Right lobe of liver (tissue), 6 donors: ENCODE measurements at regions not wholly inside any gene's neighbourhood (a gene's known extent, or its start where the extent isn't known, plus 50 kb on each side); places are given as distances from the start of the nearest gene placed in this dataset.

ENCODE experiments used
- ATAC-seq, 4 donors: fragments of 200-7000 bp; cut with Tn5 transposase; one replicate each; pipeline ENCODE4 v1.9.1; 2020; ENCODE audit warnings: mild to moderate bottlenecking in 4 of 4, moderate library complexity in 4 of 4
- DNase-seq, 3 donors: peaks; one replicate each; pipeline ENCODE4 v3.0.0-alpha.2; 2020
- H3K27ac ChIP-seq, 3 donors: fragments of 200-600 bp; one replicate each; pipeline ENCODE4 v1.8.0; 2022
- H3K27me3 ChIP-seq, 2 donors: fragments of 200-600 bp; one replicate each; pipeline ENCODE4 v1.8.0; 2022
- H3K36me3 ChIP-seq, 4 donors: fragments of 200-600 bp; sonication (generic) in 1 of 4; one replicate each; pipeline versions ENCODE4 v1.5.1 to v1.8.0; 2017 to 2022; ENCODE audit warnings: control low read depth in 1 of 4
- H3K4me1 ChIP-seq, 4 donors: fragments of 200-600 bp; sonication (generic) in 1 of 4; one replicate each; pipeline versions ENCODE4 v1.5.1 to v1.8.0; 2017 to 2022; ENCODE audit warnings: control low read depth in 1 of 4
- H3K4me3 ChIP-seq, 3 donors: fragments of 200-600 bp; one replicate each; pipeline ENCODE4 v1.8.0; 2022
- H3K9me3 ChIP-seq, 4 donors: fragments of 200-600 bp; sonication (generic) in 1 of 4; one replicate each; pipeline versions ENCODE4 v1.5.1 to v1.8.0; 2017 to 2022; ENCODE audit warnings: control low read depth in 1 of 4
- POLR2A ChIP-seq: fragments of 450-650 bp; IDR thresholded peaks from one replicate; pipeline ENCODE4 v1.6.1; 2017; ENCODE audit warnings: antibody characterized with exemption, mild to moderate bottlenecking
- WGBS: methylation state at CpG from one replicate; pipeline ENCODE4 v1.1.6; 2018; ENCODE audit warnings: low coverage, low lambda C conversion rate; ENCODE audit not compliant: insufficient coverage; ENCODE audit errors: missing lambda C conversion rate; 5-methylcytosine and 5-hydroxymethylcytosine counted together
- intact Hi-C, 2 donors: fragments of 100-400 bp; cut with DNase I; formaldehyde crosslinking; loops; one replicate each; pipeline versions ENCODE4 v1.11.2 to v1.14.1; 2022
- TF ChIP-seq, protein P1 (sequence below), 4 donors: fragments of 200-600 bp in 3 of 4; fragments of 450-650 bp in 1 of 4; IDR thresholded peaks; one replicate each; pipeline versions ENCODE4 v1.5.1 to v1.8.0; 2016 to 2022; ENCODE audit warnings: antibody characterized with exemption in 4 of 4, mild to moderate bottlenecking in 2 of 4
- donor health status: DM: no; HTN: yes; CAD: no.
- donor health status: DM: no; HTN: no; CAD: no.
- donor health status: DM: no; HTN: no; CAD: no.
- donor health status: DM: no; HTN: yes; CAD: no.
- donor health status: DM: no; HTN: yes; CAD: no.

DNA sequence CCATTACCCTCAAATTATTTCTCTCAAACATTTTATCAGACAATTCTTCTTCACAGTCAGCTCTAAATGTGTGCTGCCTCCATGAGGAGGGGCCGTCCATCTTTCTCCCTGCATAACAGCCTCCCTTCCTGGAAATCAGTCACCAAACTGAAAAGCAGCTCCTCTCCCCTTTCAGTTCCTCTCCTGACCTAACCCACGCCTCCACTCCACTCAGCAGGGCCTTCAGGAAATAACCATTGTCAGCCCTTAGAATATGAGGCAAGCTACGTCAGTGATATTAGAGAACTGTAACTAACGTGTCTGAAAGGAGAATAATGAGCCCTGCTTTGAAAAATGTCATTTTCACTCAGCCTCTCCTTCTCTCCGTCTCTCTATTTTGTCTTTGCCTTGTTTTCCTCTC is 116.2 kb downstream of the OLFM4 start:
- ATAC-seq (peak in 2 of 4 donors; percentile 30 to 34), DNase-seq (no peak)
- no peaks in the 10 kb centered on the region for H3K4me1 ChIP-seq
- WGBS = 23% methylated on average over 5 of the region's 5 CpGs
- no peak overlapping the region for H3K27ac ChIP-seq
- no peak overlapping the region for H3K4me3 ChIP-seq
- H3K36me3 ChIP-seq = no peaks in the 10 kb centered on the region
- no peaks in the 10 kb centered on the region for H3K9me3 ChIP-seq
- intact Hi-C loops = no loop called here
- TF ChIP-seq, protein P1, sequence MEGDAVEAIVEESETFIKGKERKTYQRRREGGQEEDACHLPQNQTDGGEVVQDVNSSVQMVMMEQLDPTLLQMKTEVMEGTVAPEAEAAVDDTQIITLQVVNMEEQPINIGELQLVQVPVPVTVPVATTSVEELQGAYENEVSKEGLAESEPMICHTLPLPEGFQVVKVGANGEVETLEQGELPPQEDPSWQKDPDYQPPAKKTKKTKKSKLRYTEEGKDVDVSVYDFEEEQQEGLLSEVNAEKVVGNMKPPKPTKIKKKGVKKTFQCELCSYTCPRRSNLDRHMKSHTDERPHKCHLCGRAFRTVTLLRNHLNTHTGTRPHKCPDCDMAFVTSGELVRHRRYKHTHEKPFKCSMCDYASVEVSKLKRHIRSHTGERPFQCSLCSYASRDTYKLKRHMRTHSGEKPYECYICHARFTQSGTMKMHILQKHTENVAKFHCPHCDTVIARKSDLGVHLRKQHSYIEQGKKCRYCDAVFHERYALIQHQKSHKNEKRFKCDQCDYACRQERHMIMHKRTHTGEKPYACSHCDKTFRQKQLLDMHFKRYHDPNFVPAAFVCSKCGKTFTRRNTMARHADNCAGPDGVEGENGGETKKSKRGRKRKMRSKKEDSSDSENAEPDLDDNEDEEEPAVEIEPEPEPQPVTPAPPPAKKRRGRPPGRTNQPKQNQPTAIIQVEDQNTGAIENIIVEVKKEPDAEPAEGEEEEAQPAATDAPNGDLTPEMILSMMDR (IDR thresholded peaks at IDR 0.05) = no peak
- TF ChIP-seq POLR2A = no peak
- H3K27me3 ChIP-seq = no peaks in the 10 kb centered on the region

DNA sequence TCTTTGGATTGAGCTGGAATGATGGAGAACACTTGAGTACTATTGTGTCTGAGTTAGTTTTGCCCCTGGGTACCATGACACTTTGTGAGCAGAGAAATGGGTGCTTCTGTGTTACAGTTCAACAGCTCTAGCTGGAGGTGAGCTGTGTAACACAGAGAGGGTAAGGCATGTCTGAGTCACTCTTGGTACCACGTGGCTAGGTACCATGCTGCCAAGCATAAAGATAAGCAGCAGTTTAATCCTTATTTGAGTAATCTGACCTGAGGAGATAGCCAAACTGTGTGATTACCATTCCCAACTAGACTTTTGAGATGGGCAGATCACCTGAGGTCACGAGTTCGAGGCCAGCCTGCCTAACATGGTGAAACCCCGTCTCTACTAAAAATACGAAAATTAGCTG is 122.0 kb downstream of the OLFM4 start:
- intact Hi-C loops = no loop called here
- no peaks in the 10 kb centered on the region for H3K9me3 ChIP-seq
- no peak for DNase-seq
- no peaks in the 10 kb centered on the region for H3K4me1 ChIP-seq
- no peaks in the 10 kb centered on the region for H3K27me3 ChIP-seq
- no peak overlapping the region for H3K27ac ChIP-seq
- no peak for ATAC-seq
- no peaks in the 10 kb centered on the region for H3K36me3 ChIP-seq
- TF ChIP-seq, protein P1 (IDR thresholded peaks at IDR 0.05) = no peak
- no peak for TF ChIP-seq POLR2A
- no peak overlapping the region for H3K4me3 ChIP-seq
- WGBS = 58% methylated on average over 5 of the region's 5 CpGs

DNA sequence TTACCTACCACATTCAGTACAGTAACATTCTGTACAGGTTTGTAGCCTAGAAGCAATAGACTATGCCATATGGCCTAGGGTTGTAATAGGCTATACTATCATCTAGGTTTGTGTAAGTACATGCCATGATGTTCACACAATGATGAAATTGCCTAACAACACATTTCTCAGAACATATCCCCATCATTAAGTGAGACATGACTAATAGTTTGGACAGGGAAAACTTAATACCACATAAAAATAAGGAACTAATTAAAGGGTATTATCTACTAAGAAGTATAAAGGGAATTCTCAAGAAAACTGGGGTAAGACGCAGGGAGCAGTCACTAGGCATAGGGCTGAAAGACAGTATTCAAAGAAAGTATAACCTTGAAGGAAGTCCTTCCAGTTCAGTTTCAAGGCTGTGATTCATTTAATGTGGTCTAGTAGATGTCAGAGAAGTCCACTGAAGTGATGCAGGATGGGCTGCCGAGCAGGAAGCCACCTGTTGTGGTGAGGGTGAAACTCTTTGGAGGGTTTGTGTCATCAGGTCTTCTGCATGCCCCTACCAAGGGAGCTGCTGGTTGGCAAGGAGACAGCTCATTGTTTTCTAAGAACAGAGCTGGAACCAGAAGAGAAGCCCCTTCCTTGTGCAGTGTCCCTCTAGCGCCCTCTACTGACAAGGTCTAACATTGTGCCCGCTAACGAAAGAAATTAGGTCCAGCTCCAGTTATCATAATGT is 122.9 kb downstream of the OLFM4 start:
- H3K27ac ChIP-seq = no peak overlapping the region
- intact Hi-C loops = no loop called here
- TF ChIP-seq POLR2A = no peak
- TF ChIP-seq, protein P1 (IDR thresholded peaks at IDR 0.05) = peak; percentile 13 to 45 (median 36)
- H3K9me3 ChIP-seq = no peaks in the 10 kb centered on the region
- peak in 2 of 4 donors; percentile 23 to 30 for ATAC-seq
- WGBS = 30% methylated on average over 5 of the region's 5 CpGs
- H3K27me3 ChIP-seq = no peaks in the 10 kb centered on the region
- no peaks in the 10 kb centered on the region for H3K36me3 ChIP-seq
- H3K4me1 ChIP-seq = no peaks in the 10 kb centered on the region
- DNase-seq = no peak
- H3K4me3 ChIP-seq = no peak overlapping the region

DNA sequence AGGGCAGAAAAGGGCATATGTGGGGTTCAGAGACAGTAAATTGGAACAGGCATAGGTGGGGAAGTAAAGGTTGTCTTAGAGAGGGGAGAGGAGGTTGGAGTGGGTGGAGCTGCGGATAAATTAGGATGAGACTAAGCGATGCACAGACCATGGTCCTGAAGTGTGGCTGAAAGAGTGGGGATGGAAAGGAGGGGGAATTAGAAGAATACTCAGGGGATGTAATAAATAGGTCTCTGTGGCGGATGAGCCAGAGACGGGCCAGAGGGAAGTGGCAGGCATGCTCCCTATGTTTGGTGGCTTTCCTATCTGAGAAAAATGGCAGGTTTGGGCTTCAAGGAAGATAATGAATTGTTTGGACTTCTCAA is 123.4 kb downstream of the OLFM4 start:
- H3K36me3 ChIP-seq = no peaks in the 10 kb centered on the region
- ATAC-seq (no peak), DNase-seq (no peak)
- H3K27me3 ChIP-seq = no peaks in the 10 kb centered on the region
- H3K4me1 ChIP-seq = no peaks in the 10 kb centered on the region
- no peak overlapping the region for H3K27ac ChIP-seq
- WGBS = 19% methylated on average over 4 of the region's 4 CpGs
- TF ChIP-seq POLR2A = no peak
- no peak overlapping the region for H3K4me3 ChIP-seq
- intact Hi-C loops = no loop called here
- H3K9me3 ChIP-seq = no peaks in the 10 kb centered on the region

DNA sequence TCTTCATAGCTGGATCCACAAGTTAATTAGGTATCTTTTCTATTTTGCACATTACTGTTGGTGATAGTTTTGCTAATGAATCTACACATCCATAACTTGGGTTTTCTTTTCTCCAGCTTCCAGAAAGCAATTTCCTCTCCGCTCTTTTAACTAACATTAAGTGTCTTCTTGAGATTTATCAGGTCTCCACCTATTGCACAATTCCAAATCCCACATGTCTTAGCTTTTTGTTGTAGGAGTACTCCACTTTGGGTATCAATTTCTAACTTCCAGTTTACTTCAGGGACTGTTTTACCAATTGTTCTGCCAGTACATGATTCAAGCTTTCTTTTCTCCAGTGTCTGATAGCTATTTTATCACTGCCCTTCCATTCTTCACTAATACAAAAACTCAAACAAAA is 129.6 kb downstream of the OLFM4 start:
- 46% methylated on average over 1 of the region's 1 CpG for WGBS

More for the DNA sequence above, 129.6 kb downstream of the OLFM4 start:
- H3K9me3 ChIP-seq = no peaks in the 10 kb centered on the region
- no peak overlapping the region for H3K27ac ChIP-seq
- no peak overlapping the region for H3K4me3 ChIP-seq
- TF ChIP-seq, protein P1 (IDR thresholded peaks at IDR 0.05) = no peak
- no peak for TF ChIP-seq POLR2A
- H3K4me1 ChIP-seq = no peaks in the 10 kb centered on the region
- intact Hi-C loops = no loop called here
- no peak for DNase-seq
- H3K27me3 ChIP-seq = no peaks in the 10 kb centered on the region
- H3K36me3 ChIP-seq = no peaks in the 10 kb centered on the region
- no peak for ATAC-seq
